ENCODE measurements at regions not wholly inside any gene's neighbourhood (a gene's known extent, or its start where the extent isn't known, plus 50 kb on each side); places are given as distances from the start of the nearest gene placed in this dataset.

DNA sequence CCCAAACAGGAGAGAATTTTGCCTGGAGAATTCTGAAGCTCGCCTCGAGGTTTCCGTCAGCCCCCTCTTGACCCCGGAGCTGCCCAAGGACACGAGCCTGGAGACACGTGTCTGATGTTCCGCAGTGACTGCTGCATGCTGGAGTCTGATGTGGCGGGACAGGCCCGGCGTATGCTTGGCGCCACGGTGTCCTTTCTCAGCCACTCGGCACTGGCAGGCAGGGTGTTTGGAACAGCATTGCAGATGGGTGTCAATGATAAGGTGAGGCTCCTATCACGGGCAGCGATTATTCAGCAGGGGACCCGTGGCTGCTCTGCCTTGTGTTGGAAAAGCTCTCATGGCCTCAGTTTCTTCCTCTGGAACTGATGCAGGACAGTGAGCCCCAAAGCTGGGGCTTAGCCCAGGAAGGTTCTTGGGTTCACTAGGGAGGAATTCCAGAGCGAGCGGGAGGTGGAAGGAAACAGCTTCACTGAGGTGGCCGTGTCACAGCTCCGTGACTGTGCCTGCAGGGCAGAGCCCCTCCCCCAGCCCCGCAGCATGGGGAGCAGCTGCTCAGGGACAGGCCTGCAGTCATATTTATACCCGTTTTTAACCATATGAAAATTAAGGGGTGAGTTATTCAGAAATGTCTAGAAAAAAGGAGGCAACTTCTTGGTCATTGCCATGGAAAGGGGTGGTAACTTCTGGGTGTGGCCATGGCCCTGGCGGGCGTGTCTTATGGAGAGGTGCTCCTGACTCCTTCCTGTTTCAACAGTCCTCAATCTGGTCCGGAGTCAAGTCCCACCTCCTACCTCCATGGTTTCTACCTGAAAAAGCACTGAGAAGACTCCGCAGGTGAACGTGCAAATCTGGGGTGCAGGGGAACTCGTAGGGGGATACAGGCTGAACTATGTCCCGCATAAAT is 123.4 kb downstream of the SIK1 start:
- H3K9me3 Mint-ChIP-seq, result no peaks in the 10 kb centered on the region
- no peaks in the 10 kb centered on the region for H3K36me3 Mint-ChIP-seq (ENCODE audit: low read depth)
- TF ChIP-seq, protein P1, sequence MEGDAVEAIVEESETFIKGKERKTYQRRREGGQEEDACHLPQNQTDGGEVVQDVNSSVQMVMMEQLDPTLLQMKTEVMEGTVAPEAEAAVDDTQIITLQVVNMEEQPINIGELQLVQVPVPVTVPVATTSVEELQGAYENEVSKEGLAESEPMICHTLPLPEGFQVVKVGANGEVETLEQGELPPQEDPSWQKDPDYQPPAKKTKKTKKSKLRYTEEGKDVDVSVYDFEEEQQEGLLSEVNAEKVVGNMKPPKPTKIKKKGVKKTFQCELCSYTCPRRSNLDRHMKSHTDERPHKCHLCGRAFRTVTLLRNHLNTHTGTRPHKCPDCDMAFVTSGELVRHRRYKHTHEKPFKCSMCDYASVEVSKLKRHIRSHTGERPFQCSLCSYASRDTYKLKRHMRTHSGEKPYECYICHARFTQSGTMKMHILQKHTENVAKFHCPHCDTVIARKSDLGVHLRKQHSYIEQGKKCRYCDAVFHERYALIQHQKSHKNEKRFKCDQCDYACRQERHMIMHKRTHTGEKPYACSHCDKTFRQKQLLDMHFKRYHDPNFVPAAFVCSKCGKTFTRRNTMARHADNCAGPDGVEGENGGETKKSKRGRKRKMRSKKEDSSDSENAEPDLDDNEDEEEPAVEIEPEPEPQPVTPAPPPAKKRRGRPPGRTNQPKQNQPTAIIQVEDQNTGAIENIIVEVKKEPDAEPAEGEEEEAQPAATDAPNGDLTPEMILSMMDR (IDR thresholded peaks at IDR 0.05; ENCODE audit: unreplicated experiment in 3 of 3), result no peak
- H3K4me3 Mint-ChIP-seq, result no peak overlapping the region
- peaks cover 7% of the 10 kb centered on the region for H3K27me3 Mint-ChIP-seq (ENCODE audit: low read depth)
- peaks cover 31% of the 10 kb centered on the region for H3K4me1 Mint-ChIP-seq
- H3K27ac Mint-ChIP-seq, result no peak overlapping the region

DNA sequence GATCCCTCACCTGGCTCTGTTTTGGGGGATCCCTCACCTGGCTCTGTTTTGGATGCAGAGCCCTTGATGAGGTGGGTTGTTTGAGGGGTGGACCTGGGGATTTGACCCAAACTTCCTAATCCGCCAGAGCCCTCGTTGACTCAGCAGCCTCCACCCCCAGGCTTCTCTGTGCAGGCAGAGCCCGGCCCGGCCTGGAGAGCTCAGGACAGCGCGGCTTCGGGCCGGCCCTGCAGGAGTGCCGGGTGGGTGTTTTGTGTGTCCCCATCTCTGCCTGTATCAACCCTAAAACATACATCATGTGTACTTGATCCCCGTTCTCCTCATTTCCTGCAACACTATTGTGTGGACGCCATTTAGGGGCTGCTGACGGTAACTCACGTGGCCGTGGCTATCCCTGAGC is 124.2 kb downstream of the SIK1 start:
- TF ChIP-seq, protein P1 (IDR thresholded peaks at IDR 0.05; ENCODE audit: unreplicated experiment in 3 of 3), result no peak
- no peak overlapping the region for H3K27ac Mint-ChIP-seq
- H3K4me1 Mint-ChIP-seq, result peaks cover 24% of the 10 kb centered on the region
- H3K27me3 Mint-ChIP-seq (ENCODE audit: low read depth), result peaks cover 8% of the 10 kb centered on the region
- no peak overlapping the region for H3K4me3 Mint-ChIP-seq
- H3K9me3 Mint-ChIP-seq, result no peaks in the 10 kb centered on the region
- H3K36me3 Mint-ChIP-seq (ENCODE audit: low read depth), result no peaks in the 10 kb centered on the region

DNA sequence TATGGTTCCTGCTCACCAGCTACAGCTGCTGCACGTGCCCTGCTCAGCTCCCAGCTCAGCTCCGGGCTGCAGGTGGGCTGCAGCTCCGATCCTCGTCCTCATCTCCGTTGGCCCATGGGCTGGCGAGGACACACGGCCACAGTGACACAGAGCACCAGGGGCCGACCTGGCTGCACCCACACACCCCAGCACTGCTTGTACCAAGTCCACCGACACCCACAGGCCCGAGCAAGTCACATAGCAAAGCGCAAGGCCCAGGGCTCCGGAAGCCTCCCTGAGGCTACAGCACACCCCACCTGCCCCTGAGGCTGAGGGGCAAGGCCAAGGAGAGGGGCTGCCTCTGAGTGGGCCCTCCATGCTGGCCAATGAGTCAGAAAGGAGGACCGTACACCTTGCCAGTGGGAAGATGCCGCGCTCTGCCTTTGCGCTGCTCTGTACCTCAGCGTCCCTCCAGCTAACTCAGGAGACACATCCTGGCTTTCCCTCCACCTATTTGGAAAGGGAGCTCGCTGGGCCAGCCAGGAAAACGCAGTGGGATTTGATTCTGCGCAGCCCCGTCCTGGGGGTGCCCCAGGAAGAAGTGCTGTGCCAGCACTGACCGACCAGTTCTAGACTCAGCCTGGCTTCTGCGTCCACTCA is 124.8 kb downstream of the SIK1 start:
- TF ChIP-seq, protein P1 (IDR thresholded peaks at IDR 0.05; ENCODE audit: unreplicated experiment in 3 of 3), result no peak
- no peak overlapping the region for H3K27ac Mint-ChIP-seq
- H3K9me3 Mint-ChIP-seq, result no peaks in the 10 kb centered on the region
- H3K4me3 Mint-ChIP-seq, result no peak overlapping the region
- H3K27me3 Mint-ChIP-seq (ENCODE audit: low read depth), result peaks cover 8% of the 10 kb centered on the region
- no peaks in the 10 kb centered on the region for H3K36me3 Mint-ChIP-seq (ENCODE audit: low read depth)
- peaks cover 20% of the 10 kb centered on the region for H3K4me1 Mint-ChIP-seq

DNA sequence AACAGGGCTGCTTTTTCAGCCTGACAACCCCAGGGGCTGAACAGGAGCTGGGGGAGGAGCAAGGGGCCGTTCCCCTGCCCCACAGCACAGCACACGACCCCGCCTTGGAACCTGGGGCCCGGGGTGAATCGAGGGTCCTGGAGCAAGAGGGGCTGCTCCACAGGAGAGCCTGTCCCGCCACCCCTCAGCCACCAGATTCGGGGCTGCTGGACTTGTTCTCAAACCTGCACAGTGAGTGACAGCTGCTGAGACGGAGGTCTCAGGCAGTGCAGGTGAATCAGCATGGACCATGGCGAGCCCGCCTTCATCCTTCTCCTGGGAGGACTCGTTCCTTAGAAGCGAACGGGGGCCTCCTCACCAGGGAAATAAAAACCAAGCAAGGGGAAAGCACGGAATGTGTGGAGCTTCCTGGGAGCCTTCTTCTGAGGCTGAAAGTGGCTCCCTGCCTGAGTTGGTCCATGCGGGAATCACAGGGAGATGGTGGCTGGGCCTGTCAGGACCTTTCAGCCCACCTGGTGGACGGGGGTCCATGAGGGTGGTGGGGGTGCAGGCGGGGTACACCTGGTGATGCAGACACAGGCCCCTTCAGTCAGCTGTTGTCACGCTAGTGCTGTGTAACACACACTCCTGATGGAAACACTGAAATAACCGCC is 125.4 kb downstream of the SIK1 start:
- Mint-ChIP-seq H3K27ac (peak overlapping the region in 1 of 3 experiments; percentile 72), H3K36me3 (ENCODE audit: low read depth) (no peaks in the 10 kb centered on the region), H3K4me1 (peaks cover 15% of the 10 kb centered on the region), H3K4me3 (no peak overlapping the region), H3K27me3 (ENCODE audit: low read depth) (peaks cover 8% of the 10 kb centered on the region), H3K9me3 (peaks cover 2% of the 10 kb centered on the region)
- TF ChIP-seq, protein P1 (IDR thresholded peaks at IDR 0.05; ENCODE audit: unreplicated experiment in 3 of 3), result no peak

DNA sequence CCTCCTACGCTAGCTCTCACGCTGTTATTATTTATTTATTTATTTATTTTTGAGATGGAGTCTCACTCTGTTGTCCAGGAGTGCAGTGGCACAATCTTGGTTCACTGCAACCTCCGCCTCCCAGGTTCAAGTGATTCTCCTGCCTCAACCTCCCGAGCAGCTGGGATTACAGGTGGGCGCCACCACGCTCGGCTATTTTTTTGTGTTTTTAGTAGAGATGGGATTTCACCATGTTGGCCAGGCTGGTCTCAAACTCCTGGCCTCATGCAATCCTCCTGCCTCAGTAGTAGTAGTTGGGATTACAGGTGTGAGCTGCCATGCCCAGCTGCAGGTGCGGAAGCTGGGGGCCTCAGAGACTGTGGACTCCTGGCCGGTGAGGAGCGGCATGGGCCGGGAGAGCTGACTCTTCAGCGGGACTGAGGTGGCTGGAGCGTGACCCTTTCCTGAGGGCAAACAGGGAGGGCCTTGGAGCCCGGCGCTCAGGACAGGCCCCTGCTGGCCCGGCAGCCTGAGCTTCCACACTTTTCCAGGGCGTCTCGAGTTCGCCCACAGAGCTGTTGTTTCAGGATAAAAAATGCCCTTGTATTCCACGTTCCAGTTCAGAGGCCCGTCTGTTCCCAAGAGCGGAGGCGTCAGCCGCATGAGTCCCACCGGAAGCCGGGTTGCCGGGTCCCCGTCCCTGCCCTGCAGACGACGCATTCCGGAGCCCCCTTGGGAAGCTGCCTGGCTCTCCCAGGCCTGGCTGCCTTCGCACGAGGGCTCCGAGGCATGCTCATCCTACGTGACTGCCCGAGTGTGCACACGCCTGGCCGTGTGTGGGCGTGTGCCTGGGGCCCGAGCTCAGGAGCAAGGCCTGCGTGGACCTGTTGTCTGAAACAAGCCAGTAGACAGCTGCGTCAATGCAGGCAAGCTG is 126.2 kb downstream of the SIK1 start:
- Mint-ChIP-seq H3K4me1 (peaks cover 15% of the 10 kb centered on the region), H3K27me3 (ENCODE audit: low read depth) (peaks cover 13% of the 10 kb centered on the region), H3K27ac (peak overlapping the region in 1 of 3 experiments; percentile 72), H3K36me3 (ENCODE audit: low read depth) (no peaks in the 10 kb centered on the region), H3K4me3 (no peak overlapping the region), H3K9me3 (peaks cover 4% of the 10 kb centered on the region)
- TF ChIP-seq, protein P1 (IDR thresholded peaks at IDR 0.05; ENCODE audit: unreplicated experiment in 3 of 3), result no peak
